K562 (cell line): ENCODE measurements at regions not wholly inside any gene's neighbourhood (a gene's known extent, or its start where the extent isn't known, plus 50 kb on each side); places are given as distances from the start of the nearest gene placed in this dataset.

Experiments used
- ATAC-seq: fragments of 200-7000 bp; cut with Tn5 transposase; 3 replicates; pipeline ENCODE4 v1.9.1; 2020; ENCODE audit warnings: moderate library complexity
- BruUV-seq: library from RNA; stranded (reverse); fragments of 400-500 nt; replicated peaks from 2 replicates; lab custom pipeline; 2021; lab: Mats Ljungman, UMichigan
- CTCF ChIA-PET: fragments of 300-600 bp; formaldehyde crosslinking; extraction: SDS; loops from one replicate; lab custom pipeline; 2021; ENCODE audit warnings: low intra/inter-chr PET ratio; lab: Yijun Ruan, JAX
- POLR2A ChIA-PET: fragments of 300-600, 350-650 bp; sonication (Branson Sonifier 250); formaldehyde crosslinking; extraction: SDS; loops from one replicate; lab custom pipeline; 2021; ENCODE audit warnings: antibody characterized with exemption, inconsistent platforms; lab: Yijun Ruan, JAX
- DNase-seq, 4 experiments: peaks; one replicate each; pipeline versions ENCODE4 v3.0.0 to v3.0.0-alpha.2; 2011 to 2018; ENCODE audit warnings: low spot score in 3 of 4, mixed read lengths in 3 of 4; ENCODE audit errors: extremely low read depth in 1 of 4
- FAIRE-seq: peaks from 2 replicates; lab custom pipeline; 2011; peaks lifted over from hg19 to GRCh38; lab: Jason Lieb, UNC
- H2AFZ ChIP-seq: 2 replicates; pipeline ENCODE4 v1.6.0; 2011; ENCODE audit warnings: low read depth, low read length, control low read depth, inconsistent platforms
- H3K27ac ChIP-seq: fragments of 200-600 bp; 3 replicates; pipeline ENCODE4 v1.8.0; 2011; ENCODE audit warnings: low read depth, mild to moderate bottlenecking, control low read depth, inconsistent platforms, low read length, moderate library complexity, mixed read lengths; ENCODE audit errors: extremely low read depth
- H3K27me3 ChIP-seq, 2 experiments: fragments of 300-600 bp in 1 of 2; 2 replicates in 1 of 2; 3 replicates in 1 of 2; pipeline versions ENCODE4 v1.6.0 to v1.8.0; 2011; ENCODE audit warnings: inconsistent platforms in 2 of 2, low read length in 2 of 2, mild to moderate bottlenecking in 1 of 2, mixed read lengths in 1 of 2, moderate library complexity in 1 of 2; ENCODE audit not compliant: control insufficient read depth in 2 of 2, insufficient read depth in 2 of 2
- H3K36me3 ChIP-seq: fragments of 300-600 bp; 3 replicates; pipeline ENCODE4 v1.8.0; 2011; ENCODE audit warnings: mild to moderate bottlenecking, low read length, inconsistent platforms; ENCODE audit not compliant: control insufficient read depth, insufficient read depth
- H3K4me1 ChIP-seq, 2 experiments: fragments of 200-600 bp in 1 of 2; replicated peaks in 1 of 2; 2 replicates in 1 of 2; 3 replicates in 1 of 2; pipeline versions ENCODE4 v1.5.1 to v1.8.0; 2011; ENCODE audit warnings: inconsistent platforms in 2 of 2, low read length in 2 of 2, mild to moderate bottlenecking in 1 of 2, mixed read lengths in 1 of 2, moderate library complexity in 1 of 2; ENCODE audit not compliant: control insufficient read depth in 2 of 2, insufficient read depth in 2 of 2
- H3K4me2 ChIP-seq: 2 replicates; pipeline ENCODE4 v1.6.1; 2011; ENCODE audit warnings: low read length, control low read depth, inconsistent platforms, mixed read lengths; ENCODE audit not compliant: insufficient read depth
- H3K4me3 ChIP-seq: fragments of 200-600 bp; sonication (generic), shearing (Covaris generic); 2 replicates; pipeline ENCODE4 v1.5.1; 2016; ENCODE audit warnings: control low read depth, inconsistent platforms
- H3K79me2 ChIP-seq: fragments of 200-600 bp; 3 replicates; pipeline ENCODE4 v1.8.0; 2011; ENCODE audit warnings: low read length, inconsistent platforms; ENCODE audit not compliant: control insufficient read depth, insufficient read depth
- H3K9ac ChIP-seq, 2 experiments: 2 replicates each; pipeline versions ENCODE4 v1.6.0 to v1.6.1; 2011; ENCODE audit warnings: low read depth in 2 of 2, low read length in 2 of 2, control low read depth in 1 of 2, inconsistent platforms in 1 of 2, mild to moderate bottlenecking in 1 of 2, mixed read lengths in 1 of 2; ENCODE audit not compliant: insufficient read depth in 1 of 2
- H3K9me1 ChIP-seq: one replicate; pipeline ENCODE4 v1.6.0; 2011; ENCODE audit warnings: inconsistent platforms, mild to moderate bottlenecking, low read length, moderate library complexity; ENCODE audit not compliant: control insufficient read depth, insufficient read depth
- H3K9me3 ChIP-seq: replicated peaks from 2 replicates; pipeline ENCODE4 v1.5.1; 2011; ENCODE audit warnings: low read depth, low read length, inconsistent platforms; ENCODE audit not compliant: control insufficient read depth, insufficient read depth
- H4K20me1 ChIP-seq: replicated peaks from 2 replicates; pipeline ENCODE4 v1.6.1; 2011; ENCODE audit warnings: low read length, inconsistent platforms, mixed read lengths; ENCODE audit not compliant: control insufficient read depth, insufficient read depth
- BHLHE40 ChIP-seq: IDR thresholded peaks from 2 replicates; pipeline ENCODE4 v1.6.1; 2011; ENCODE audit warnings: low read length, improper control_type of control experiment
- EWSR1 ChIP-seq: fragments of 450-650 bp; IDR thresholded peaks from 2 replicates; pipeline ENCODE4 v1.6.1; 2018; ENCODE audit warnings: borderline replicate concordance, mild to moderate bottlenecking, low read depth, moderate library complexity; ENCODE audit not compliant: partially characterized antibody
- HINFP ChIP-seq: fragments of 450-650 bp; conservative IDR thresholded peaks from 2 replicates; pipeline ENCODE4 v1.6.1; 2016; ENCODE audit warnings: missing genetic modification characterization, low read depth, mild to moderate bottlenecking, control low read depth, missing compliant biosample characterization
- HSF4 ChIP-seq: fragments of 250-450 bp; sonication (Bioruptor Pico); IDR thresholded peaks from 2 replicates; pipeline ENCODE4 v2.1.2; 2022; ENCODE audit warnings: mild to moderate bottlenecking, moderate library complexity, borderline replicate concordance
- MIER1 ChIP-seq: fragments of 450-650 bp; IDR thresholded peaks from 2 replicates; pipeline ENCODE4 v1.6.1; 2016; ENCODE audit warnings: antibody characterized with exemption, mild to moderate bottlenecking, low read depth
- NCOR1 ChIP-seq: fragments of 450-650 bp; IDR thresholded peaks from 2 replicates; pipeline ENCODE4 v1.6.1; 2016; ENCODE audit warnings: mild to moderate bottlenecking, moderate library complexity
- PHF20 ChIP-seq: fragments of 450-650 bp; IDR thresholded peaks from 2 replicates; pipeline ENCODE4 v1.6.1; 2018; ENCODE audit not compliant: partially characterized antibody
- POLR2AphosphoS2 ChIP-seq: IDR thresholded peaks from 2 replicates; pipeline ENCODE4 v1.6.1; 2012; ENCODE audit warnings: low read length, improper control_type of control experiment
- POLR2AphosphoS5 ChIP-seq: IDR thresholded peaks from 2 replicates; pipeline ENCODE4 v1.6.1; 2011; ENCODE audit warnings: mild to moderate bottlenecking, low read depth, low read length, moderate library complexity; ENCODE audit not compliant: control insufficient read depth, insufficient read depth
- RERE ChIP-seq: sonication (generic); formaldehyde crosslinking; IDR thresholded peaks from 2 replicates; pipeline ENCODE4 v1.8.0; 2023; ENCODE audit warnings: missing genetic modification reagents, mild to moderate bottlenecking, borderline replicate concordance
- SREBF2 ChIP-seq: sonication (generic); formaldehyde crosslinking; IDR thresholded peaks from 2 replicates; pipeline ENCODE4 v1.4.0; 2020; ENCODE audit warnings: mild to moderate bottlenecking, missing genetic modification reagents
- USF1 ChIP-seq: sonication (generic); formaldehyde crosslinking; IDR thresholded peaks from 2 replicates; pipeline ENCODE4 v1.9.0; 2022; ENCODE audit warnings: mild to moderate bottlenecking, missing genetic modification reagents
- ZBTB43 ChIP-seq: sonication (generic); formaldehyde crosslinking; IDR thresholded peaks from 2 replicates; pipeline ENCODE4 v1.8.0; 2023; ENCODE audit warnings: mild to moderate bottlenecking, missing genetic modification reagents
- ZNF511 ChIP-seq: sonication (generic); formaldehyde crosslinking; IDR thresholded peaks from 2 replicates; pipeline ENCODE4 v1.8.0; 2022; ENCODE audit warnings: mild to moderate bottlenecking, missing genetic modification reagents
- WGBS: fragments of 100-300 bp; shearing (Covaris generic); methylation state at CpG from one replicate; pipeline ENCODE4 v1.1.6; 2016; ENCODE audit warnings: low coverage, mixed read lengths; ENCODE audit not compliant: insufficient coverage; ENCODE audit errors: missing lambda C conversion rate; 5-methylcytosine and 5-hydroxymethylcytosine counted together
- in situ Hi-C: fragments of 300-500 bp; cut with MboI; formaldehyde crosslinking; loops from 4 replicates; pipeline ENCODE4 v1.15.0; 2018; ENCODE audit warnings: inconsistent platforms, mixed read lengths
- intact Hi-C: fragments of 100-400 bp; cut with micrococcal nuclease; formaldehyde crosslinking; loops from 2 replicates; pipeline ENCODE4 v1.14.2; 2022

- Histone ChIP-seq H3K4me1 (no peaks in the 10 kb centered on the region), H3K9me3 (no peaks in the 10 kb centered on the region), H3K4me3 (no peak overlapping the region), H4K20me1 (no peaks in the 10 kb centered on the region), H3K27me3 (no peaks in the 10 kb centered on the region), H3K36me3 (no peaks in the 10 kb centered on the region), H3K4me2 (no peak overlapping the region), H2AFZ (no peak overlapping the region), H3K27ac (no peak overlapping the region), H3K9me1 (no peaks in the 10 kb centered on the region), H3K9ac (no peak overlapping the region), H3K79me2 (no peaks in the 10 kb centered on the region)
- DNase-seq, result no peak
- no peak for FAIRE-seq
- 0% methylated on average over 3 of the region's 3 CpGs for whole genome bisulfite sequencing
- in situ Hi-C loops (no loop called here), intact Hi-C loops (no loop called here)
- no TSS peak for BruUV-seq
- ATAC-seq, result no peak
- POLR2A ChIA-PET, result no interaction called here
- CTCF ChIA-PET, result no interaction called here
- TF ChIP-seq HSF4, result no peak
- TF ChIP-seq POLR2AphosphoS2, result no peak
- TF ChIP-seq EWSR1, result no peak
- no peak for TF ChIP-seq SREBF2 (CRISPR knock-in tag)
- no peak for TF ChIP-seq ZNF511 (CRISPR knock-in tag)
- TF ChIP-seq PHF20, result no peak
- no peak for TF ChIP-seq BHLHE40
- TF ChIP-seq ZBTB43 (CRISPR knock-in tag), result no peak
- no peak for TF ChIP-seq HINFP (tag)
- TF ChIP-seq NCOR1, result no peak
- no peak for TF ChIP-seq RERE (CRISPR knock-in tag)
- no peak for TF ChIP-seq MIER1
- TF ChIP-seq POLR2AphosphoS5, result no peak
- TF ChIP-seq USF1 (CRISPR knock-in tag), result no peak
These were observed 202.9 kb downstream of the SPRY2 start for GRCh38 chr13:80137994-80138393.
